Activated CD8-positive, alpha-beta T cell treated with anti-CD3 and anti-CD28 coated beads, Interleukin-2, amount 10 ng/mL, durations not matched to agents 7 days and 5 days (primary cell): ENCODE measurements at regions not wholly inside any gene's neighbourhood (a gene's known extent, or its start where the extent isn't known, plus 50 kb on each side); places are given as distances from the start of the nearest gene placed in this dataset.
"Not testable (repeated sequence)": the region's sequence is repeated elsewhere in the genome, so short reads cannot be mapped to it uniquely, and the experiment has no call there.

Source experiments
- ATAC-seq: fragments of 150-1000 bp; cut with Tn5 transposase; one replicate; pipeline ENCODE4 v1.10.0; 2021; ENCODE audit warnings: moderate library complexity
- CTCF ChIA-PET: fragments of 350-600 bp; sonication (Branson Sonifier 250); formaldehyde crosslinking; loops from one replicate; lab custom pipeline; 2021; ENCODE audit warnings: antibody characterized with exemption; lab: Charles Lee
- POLR2A ChIA-PET: fragments of 350-600 bp; sonication (Branson Sonifier 250); formaldehyde crosslinking; loops from one replicate; lab custom pipeline; 2021; ENCODE audit warnings: antibody characterized with exemption; lab: Charles Lee
- DNase-seq: peaks from one replicate; pipeline ENCODE4 v3.0.0-alpha.2; 2020
- H3K27ac Mint-ChIP-seq: one replicate; pipeline ENCODE4 v1.8.0; 2021; ENCODE audit warnings: mild to moderate bottlenecking, mixed read lengths
- H3K27me3 Mint-ChIP-seq: one replicate; pipeline ENCODE4 v1.8.0; 2021; ENCODE audit warnings: low read depth, mixed read lengths
- H3K36me3 Mint-ChIP-seq: one replicate; pipeline ENCODE4 v1.8.0; 2021; ENCODE audit warnings: low read depth, mixed read lengths
- H3K4me1 Mint-ChIP-seq: one replicate; pipeline ENCODE4 v1.8.0; 2021; ENCODE audit warnings: low read depth, mixed read lengths
- H3K4me3 Mint-ChIP-seq: one replicate; pipeline ENCODE4 v1.8.0; 2021; ENCODE audit warnings: mild to moderate bottlenecking, mixed read lengths
- H3K9me3 Mint-ChIP-seq: one replicate; pipeline ENCODE4 v1.8.0; 2022; ENCODE audit warnings: mixed read lengths; ENCODE audit not compliant: insufficient read depth

DNA sequence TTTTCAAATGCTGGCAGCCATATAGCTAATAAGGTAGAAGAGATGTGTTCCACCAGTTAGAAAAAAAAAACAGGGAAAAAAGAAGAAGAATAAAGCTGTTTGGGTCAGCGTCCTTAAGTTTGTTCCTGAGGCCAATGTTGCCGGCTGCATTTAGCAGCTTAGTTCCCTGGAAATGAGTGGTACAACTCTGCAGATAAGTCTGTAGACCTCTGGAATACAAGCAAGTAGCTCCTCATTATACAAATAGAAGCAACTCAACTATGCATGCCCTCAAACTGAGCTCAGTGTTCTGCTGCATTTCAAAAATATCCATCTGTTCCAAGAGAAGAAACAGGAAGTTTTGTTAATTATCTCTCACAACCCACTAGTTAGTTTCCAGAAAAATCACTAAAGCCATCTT lies 181.2 kb upstream of the PKN2 start:
- POLR2A ChIA-PET: no interaction called here
- ATAC-seq: no peak
- Mint-ChIP-seq H3K9me3 (no peaks in the 10 kb centered on the region), H3K27me3 (peaks cover 8% of the 10 kb centered on the region), H3K4me3 (no peak overlapping the region), H3K4me1 (no peaks in the 10 kb centered on the region), H3K36me3 (no peaks in the 10 kb centered on the region), H3K27ac (no peak overlapping the region)
- CTCF ChIA-PET: no interaction called here
- DNase-seq: no peak

DNA sequence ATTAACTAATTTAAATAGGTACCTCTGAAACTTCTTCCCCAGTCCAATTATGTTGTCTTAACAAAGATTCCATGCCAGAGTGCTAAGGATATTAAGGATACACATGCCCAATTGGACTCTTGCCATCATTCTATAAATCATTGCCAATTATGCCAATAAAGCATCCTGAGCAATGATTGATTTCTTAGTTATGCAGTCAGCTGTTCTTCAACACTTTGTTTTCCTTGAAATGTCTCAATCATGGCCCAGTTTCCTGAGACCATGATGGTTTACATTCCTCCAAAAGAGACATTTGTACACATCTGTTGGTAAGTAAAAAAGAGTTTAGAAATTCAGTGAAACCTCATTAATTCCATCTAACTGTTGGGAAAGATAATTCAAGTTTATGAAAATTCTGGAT lies 180.4 kb upstream of the PKN2 start:
- Mint-ChIP-seq H3K27ac (no peak overlapping the region), H3K4me3 (no peak overlapping the region), H3K9me3 (no peaks in the 10 kb centered on the region), H3K27me3 (peaks cover 8% of the 10 kb centered on the region), H3K4me1 (no peaks in the 10 kb centered on the region), H3K36me3 (no peaks in the 10 kb centered on the region)
- ATAC-seq (no peak), DNase-seq (no peak)
- POLR2A ChIA-PET: no interaction called here
- CTCF ChIA-PET: no interaction called here

DNA sequence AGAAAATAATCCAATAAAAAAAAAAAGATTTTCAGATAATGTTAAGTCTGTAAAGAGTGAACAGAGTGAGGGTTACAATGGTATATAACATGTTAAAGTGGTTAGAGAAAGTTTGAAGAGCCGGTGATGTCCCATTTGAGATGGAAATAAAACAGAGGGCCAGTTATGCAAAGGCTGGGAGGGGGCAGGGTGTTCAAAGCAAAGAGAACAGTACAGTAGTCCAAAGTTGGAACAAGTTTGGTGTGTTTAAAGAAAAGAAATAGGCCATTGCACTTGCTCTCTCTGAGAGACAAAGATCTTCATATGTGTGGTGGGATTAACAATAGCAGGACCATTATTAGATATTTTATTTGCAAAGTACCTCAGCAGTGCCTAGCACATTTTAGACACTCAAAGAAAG lies 179.5 kb upstream of the PKN2 start:
- CTCF ChIA-PET: no interaction called here
- H3K9me3 Mint-ChIP-seq: no peaks in the 10 kb centered on the region
- peaks cover 8% of the 10 kb centered on the region for H3K27me3 Mint-ChIP-seq
- no peak overlapping the region for H3K4me3 Mint-ChIP-seq
- ATAC-seq (no peak), DNase-seq (no peak)
- H3K27ac Mint-ChIP-seq: no peak overlapping the region
- H3K36me3 Mint-ChIP-seq: no peaks in the 10 kb centered on the region
- no peaks in the 10 kb centered on the region for H3K4me1 Mint-ChIP-seq
- POLR2A ChIA-PET: no interaction called here

DNA sequence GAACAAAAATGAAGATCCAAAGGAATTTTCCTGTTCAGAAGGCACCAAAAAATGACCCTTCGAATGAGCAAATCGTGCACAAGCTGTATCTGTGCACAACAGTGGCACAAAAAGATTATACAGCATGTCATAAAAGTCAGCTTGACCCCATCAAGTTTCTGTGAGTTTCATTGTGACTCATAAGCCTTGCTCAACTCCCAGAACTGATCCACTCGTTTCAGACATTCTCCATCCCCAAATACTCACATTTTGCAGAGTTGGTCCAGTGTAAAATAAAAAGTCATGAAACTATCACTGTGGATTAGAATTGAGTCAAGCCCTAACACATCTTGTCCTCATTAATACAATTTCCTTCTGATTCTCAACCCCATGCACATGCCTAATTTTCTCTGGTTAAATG lies 174.7 kb upstream of the PKN2 start:
- ChIA-PET POLR2A (no interaction called here), CTCF (no interaction called here)
- ATAC-seq (no peak), DNase-seq (no peak)
- Mint-ChIP-seq H3K27me3 (peaks cover 3% of the 10 kb centered on the region), H3K27ac (no peak overlapping the region), H3K9me3 (no peaks in the 10 kb centered on the region), H3K4me3 (no peak overlapping the region), H3K4me1 (no peaks in the 10 kb centered on the region), H3K36me3 (no peaks in the 10 kb centered on the region)

DNA sequence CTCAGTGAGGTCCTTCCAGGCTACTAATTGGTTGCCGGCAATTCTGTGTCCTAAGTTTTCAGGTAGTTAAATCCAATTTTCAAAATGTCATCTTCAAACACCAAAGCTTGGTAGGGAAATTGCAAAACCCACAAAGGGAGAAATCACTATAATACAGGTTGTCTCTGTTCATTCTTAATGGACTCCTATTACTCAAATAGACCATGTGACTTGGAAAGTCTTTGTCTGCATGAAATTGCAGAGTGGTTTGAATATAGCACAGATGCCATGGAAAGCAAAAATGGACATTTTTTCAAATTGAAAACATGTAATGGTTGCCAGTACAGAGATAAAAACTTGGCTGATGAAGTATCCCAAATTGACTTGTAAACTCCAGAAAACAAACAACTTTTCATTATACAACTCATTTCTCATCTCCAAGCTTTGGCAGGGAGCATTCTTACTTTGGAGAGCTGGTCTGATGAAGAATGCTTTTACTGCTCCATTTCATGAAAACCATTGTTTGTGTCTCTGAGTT lies 169.5 kb upstream of the PKN2 start:
- Mint-ChIP-seq H3K27me3 (peaks cover 7% of the 10 kb centered on the region), H3K9me3 (no peaks in the 10 kb centered on the region), H3K27ac (no peak overlapping the region), H3K4me3 (no peak overlapping the region), H3K36me3 (no peaks in the 10 kb centered on the region), H3K4me1 (no peaks in the 10 kb centered on the region)
- ChIA-PET CTCF (no interaction called here), POLR2A (no interaction called here)
- DNase-seq (no peak), ATAC-seq (no peak)

DNA sequence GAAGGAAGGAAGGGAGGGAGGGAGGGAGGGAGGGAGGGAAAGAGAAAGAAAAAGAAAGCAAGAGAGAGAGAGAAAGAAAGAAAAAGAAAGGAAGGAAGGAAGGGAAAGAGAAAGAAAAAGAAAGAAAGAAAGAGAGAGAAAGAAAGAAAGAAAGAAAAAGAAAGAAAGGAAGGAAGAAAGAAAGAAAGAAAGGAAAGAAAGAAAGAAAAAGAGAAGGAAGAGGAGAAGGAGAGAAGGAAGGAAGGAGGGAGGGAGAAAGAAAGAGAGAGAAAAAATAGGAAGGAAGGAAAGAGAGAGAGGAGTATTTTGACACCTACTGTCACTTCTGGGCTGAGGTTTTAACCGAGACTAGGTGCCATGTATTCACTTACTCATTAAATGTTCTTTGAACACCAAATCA lies 166.6 kb upstream of the PKN2 start:
- H3K4me1 Mint-ChIP-seq, H3K9me3 Mint-ChIP-seq, H3K27ac Mint-ChIP-seq, ATAC-seq, CTCF ChIA-PET, POLR2A ChIA-PET, H3K36me3 Mint-ChIP-seq, H3K4me3 Mint-ChIP-seq, DNase-seq: not testable (repeated sequence)
- H3K27me3 Mint-ChIP-seq: peaks cover 16% of the 10 kb centered on the region

DNA sequence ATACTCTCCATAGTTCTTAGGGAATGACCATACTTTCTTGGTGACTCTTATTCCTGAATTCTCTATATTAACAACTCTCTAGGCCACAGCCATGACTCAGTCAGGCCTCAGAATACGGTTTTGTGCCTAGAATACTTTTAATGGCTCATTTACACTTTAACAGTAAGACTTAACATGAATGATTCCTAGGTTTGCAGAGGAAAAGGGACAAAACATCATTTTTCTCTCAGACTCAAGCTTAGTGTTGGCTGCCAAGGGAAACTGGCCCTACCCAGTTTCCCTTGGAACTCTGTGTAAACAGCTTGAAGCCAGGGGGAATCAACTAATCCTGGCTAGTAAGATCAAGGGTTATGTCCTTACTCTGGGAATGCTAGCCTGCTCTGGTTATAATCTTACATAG lies 164.9 kb upstream of the PKN2 start:
- no peaks in the 10 kb centered on the region for H3K4me1 Mint-ChIP-seq
- ChIA-PET CTCF (no interaction called here), POLR2A (no interaction called here)
- no peak for DNase-seq
- H3K9me3 Mint-ChIP-seq: no peaks in the 10 kb centered on the region
- H3K27me3 Mint-ChIP-seq: peaks cover 13% of the 10 kb centered on the region
- no peaks in the 10 kb centered on the region for H3K36me3 Mint-ChIP-seq
- ATAC-seq: no peak
- H3K4me3 Mint-ChIP-seq: no peak overlapping the region
- no peak overlapping the region for H3K27ac Mint-ChIP-seq

DNA sequence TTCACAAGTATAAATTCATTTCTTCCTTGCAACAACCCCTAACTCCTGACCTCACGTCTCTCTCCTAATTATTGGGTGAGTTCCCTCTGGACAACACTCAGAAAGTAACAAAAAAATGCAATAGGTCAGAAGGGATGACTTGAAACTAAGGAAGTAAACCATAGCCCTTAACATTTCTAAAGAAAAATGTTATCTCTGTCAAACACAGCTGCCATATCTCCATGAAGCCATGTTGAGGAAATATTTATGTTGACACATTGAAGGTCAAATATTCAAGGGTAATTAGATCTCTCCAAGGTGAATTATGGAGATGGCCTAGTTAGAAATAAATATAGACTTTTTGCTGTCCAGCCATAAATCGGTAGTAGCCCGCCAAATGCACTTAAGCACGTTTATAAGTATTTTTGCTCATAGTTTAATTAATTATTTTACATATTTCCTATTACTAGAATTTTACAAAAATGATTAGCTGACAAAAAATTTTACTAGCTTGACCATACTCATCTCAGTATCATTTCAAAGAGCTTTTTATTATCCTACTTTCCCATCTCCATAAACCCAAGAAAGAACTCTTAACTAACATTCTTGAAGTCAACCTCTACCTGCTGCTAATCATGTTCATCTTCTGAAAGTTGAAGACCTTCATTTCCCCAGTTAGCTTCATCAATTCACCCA lies 160.1 kb upstream of the PKN2 start:
- no peak for ATAC-seq
- Mint-ChIP-seq H3K4me3 (no peak overlapping the region), H3K9me3 (no peaks in the 10 kb centered on the region), H3K27me3 (peaks cover 9% of the 10 kb centered on the region), H3K27ac (no peak overlapping the region), H3K36me3 (no peaks in the 10 kb centered on the region), H3K4me1 (no peaks in the 10 kb centered on the region)
- CTCF ChIA-PET: no interaction called here
- POLR2A ChIA-PET: no interaction called here
- DNase-seq: no peak

DNA sequence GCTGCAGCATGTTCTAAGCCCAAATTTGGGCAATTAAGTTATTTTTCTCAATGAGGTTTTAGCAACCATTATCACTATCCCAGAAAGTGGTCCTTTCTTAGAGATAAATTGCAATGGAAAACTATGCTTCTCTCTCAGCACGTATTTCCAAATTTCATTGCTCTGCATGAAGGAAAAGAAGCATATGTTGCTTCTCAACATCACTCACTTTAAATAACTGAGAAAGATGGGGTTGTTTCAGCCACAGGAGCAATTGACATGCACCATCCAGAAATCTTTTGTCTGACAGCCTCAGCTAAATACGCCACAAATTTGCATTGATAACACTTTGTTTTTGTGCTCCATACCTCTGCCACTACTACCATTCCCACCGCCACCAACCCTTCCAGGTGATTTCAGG lies 157.6 kb upstream of the PKN2 start:
- ATAC-seq (no peak), DNase-seq (no peak)
- H3K36me3 Mint-ChIP-seq: no peaks in the 10 kb centered on the region
- POLR2A ChIA-PET: no interaction called here
- H3K27me3 Mint-ChIP-seq: peaks cover 7% of the 10 kb centered on the region
- H3K4me3 Mint-ChIP-seq: no peak overlapping the region
- no peaks in the 10 kb centered on the region for H3K4me1 Mint-ChIP-seq
- H3K27ac Mint-ChIP-seq: no peak overlapping the region
- CTCF ChIA-PET: interaction anchor here (1.3 kb wide), 1 partner anchor 22 kb away, joined by 3 read pairs; no protein-coding TSS in a partner anchor
- no peaks in the 10 kb centered on the region for H3K9me3 Mint-ChIP-seq

DNA sequence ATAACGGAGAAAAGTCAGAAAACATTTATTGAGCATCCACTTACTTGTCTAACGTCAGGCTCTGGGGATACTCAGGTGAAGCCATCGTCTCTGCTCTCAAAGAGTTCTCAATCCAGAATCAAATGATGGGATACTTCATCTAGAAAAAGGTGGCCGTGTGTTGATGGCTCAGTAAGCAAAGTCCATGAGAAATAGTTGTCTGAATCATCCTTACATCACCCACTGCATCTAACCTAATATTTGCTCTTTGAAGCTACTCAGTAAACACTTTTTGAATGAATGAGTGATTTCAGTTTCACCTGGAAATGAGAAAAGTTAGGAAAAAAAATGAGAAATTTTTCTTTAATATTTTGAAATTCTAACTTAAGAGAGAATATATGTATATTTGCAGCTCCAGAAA lies 155.3 kb upstream of the PKN2 start:
- Mint-ChIP-seq H3K27ac (no peak overlapping the region), H3K4me1 (no peaks in the 10 kb centered on the region), H3K4me3 (no peak overlapping the region), H3K36me3 (no peaks in the 10 kb centered on the region), H3K9me3 (no peaks in the 10 kb centered on the region), H3K27me3 (peaks cover 3% of the 10 kb centered on the region)
- ATAC-seq: no peak
- ChIA-PET POLR2A (no interaction called here), CTCF (no interaction called here)
- no peak for DNase-seq

DNA sequence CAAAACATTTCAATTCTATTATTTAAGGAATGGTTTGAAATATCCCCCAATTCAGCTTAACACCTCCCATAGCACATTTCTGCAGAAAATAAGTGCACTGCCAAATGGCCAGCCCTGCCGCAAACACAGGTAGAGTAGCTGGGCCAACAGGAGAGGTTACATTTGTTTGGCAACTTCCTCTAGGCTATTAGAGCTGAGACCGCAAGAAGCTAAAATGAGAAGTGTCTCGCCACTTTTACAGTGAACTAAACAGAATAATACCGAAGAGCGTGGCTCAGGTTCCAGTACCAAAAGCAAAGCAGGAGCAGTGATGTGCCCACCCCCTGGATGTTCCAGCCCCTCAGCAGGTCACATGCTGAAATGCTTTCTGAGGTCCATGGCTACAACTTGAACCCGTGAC lies 154.5 kb upstream of the PKN2 start:
- CTCF ChIA-PET: no interaction called here
- Mint-ChIP-seq H3K4me3 (no peak overlapping the region), H3K27me3 (peaks cover 3% of the 10 kb centered on the region), H3K9me3 (no peaks in the 10 kb centered on the region), H3K4me1 (no peaks in the 10 kb centered on the region), H3K27ac (no peak overlapping the region), H3K36me3 (no peaks in the 10 kb centered on the region)
- POLR2A ChIA-PET: no interaction called here
- ATAC-seq (no peak), DNase-seq (no peak)

DNA sequence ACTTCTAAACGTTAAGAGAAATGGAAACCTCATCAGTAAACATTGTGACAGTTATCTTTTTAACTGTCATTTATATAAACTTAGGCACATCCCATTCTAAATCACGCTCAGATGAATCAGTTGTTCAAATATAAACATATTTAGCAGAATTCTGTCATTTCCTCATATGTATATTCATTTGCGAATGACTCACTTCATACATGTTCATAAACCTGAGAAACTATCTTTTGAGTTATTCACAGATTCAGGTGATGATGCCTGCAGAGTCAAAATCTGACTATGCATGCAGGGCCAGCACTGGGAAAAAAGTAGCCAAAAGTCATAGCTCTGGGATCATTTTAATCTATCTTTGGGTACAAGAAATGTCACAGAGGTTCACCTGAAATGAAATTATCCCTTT lies 153.8 kb upstream of the PKN2 start:
- no peak for ATAC-seq
- Mint-ChIP-seq H3K27me3 (peaks cover 3% of the 10 kb centered on the region), H3K4me1 (no peaks in the 10 kb centered on the region), H3K27ac (no peak overlapping the region), H3K4me3 (no peak overlapping the region), H3K9me3 (no peaks in the 10 kb centered on the region), H3K36me3 (no peaks in the 10 kb centered on the region)
- DNase-seq: no peak
- ChIA-PET CTCF (no interaction called here), POLR2A (no interaction called here)

DNA sequence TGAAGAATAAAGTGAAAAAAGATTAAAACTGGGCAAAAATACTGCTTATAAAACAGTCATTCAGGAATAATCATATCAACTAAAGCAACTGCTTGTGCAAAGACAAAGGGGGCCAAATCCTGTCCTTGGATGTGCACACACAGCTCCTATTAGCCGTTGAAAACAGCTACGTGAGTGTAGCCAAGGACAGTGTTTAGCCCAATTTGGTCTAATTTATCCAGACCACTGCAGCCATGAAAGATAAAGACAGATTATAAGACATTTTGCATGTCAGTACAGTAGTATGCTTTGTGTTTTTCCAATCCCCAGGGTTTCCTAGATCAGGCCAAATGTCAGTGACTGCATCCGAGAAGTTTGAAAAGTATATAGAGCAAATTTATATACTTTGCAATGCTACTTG lies 146.3 kb upstream of the PKN2 start:
- Mint-ChIP-seq H3K36me3 (no peaks in the 10 kb centered on the region), H3K27ac (no peak overlapping the region), H3K27me3 (peaks cover 2% of the 10 kb centered on the region), H3K9me3 (no peaks in the 10 kb centered on the region), H3K4me1 (no peaks in the 10 kb centered on the region), H3K4me3 (no peak overlapping the region)
- no peak for ATAC-seq
- ChIA-PET POLR2A (no interaction called here), CTCF (no interaction called here)
- no peak for DNase-seq
